Fibroblast of skin of right quadriceps (primary cell): ENCODE measurements at regions not wholly inside any gene's neighbourhood (a gene's known extent, or its start where the extent isn't known, plus 50 kb on each side); places are given as distances from the start of the nearest gene placed in this dataset.
"Not testable (repeated sequence)": the region's sequence is repeated elsewhere in the genome, so short reads cannot be mapped to it uniquely, and the experiment has no call there.

Source experiments
- DNase-seq: peaks from one replicate; pipeline ENCODE4 v3.0.0-alpha.2; 2013

DNA sequence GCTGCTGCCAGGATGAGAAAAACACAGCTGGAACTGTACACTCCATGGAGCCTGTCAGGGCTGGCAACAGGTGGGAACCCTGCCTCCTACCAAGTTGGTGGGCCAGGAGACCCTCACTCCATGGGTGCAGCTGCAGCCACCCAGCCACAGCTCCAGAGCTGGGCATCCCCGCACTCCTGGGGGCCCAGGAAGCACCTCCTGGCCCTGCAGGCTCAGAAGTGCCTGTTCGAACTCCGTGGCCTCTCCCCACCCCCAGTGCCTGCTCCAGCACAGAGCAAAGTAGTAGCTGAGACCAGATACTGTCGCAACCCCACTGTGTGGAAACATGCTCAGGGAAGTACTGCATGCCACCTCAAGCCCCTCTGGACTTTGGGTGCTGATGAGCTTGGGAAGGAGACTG lies 564.0 kb upstream of the ACO1 start:
- DNase-seq: no peak

GRCh38 chr9:31821583-31821982 lies 562.9 kb upstream of the ACO1 start:
- no peak for DNase-seq

DNA sequence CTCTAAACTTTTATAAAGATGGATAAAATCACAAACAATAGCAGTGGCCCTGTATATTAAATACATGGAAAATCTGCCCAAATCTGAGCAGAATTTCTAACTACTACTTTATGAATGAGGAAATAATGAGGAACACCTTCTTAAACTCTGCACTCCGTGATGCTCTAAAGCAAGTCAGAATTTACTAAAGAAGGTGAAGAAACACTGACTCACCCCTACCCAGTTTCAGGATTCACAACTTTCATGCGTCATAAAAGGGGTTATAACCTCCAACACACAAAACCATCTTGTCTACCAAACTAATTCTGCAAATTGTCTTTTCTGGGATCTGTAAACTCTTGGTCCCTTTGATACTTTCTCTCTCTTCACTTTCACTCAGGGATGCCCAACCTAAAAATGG lies 561.1 kb upstream of the ACO1 start:
- DNase-seq: no peak

DNA sequence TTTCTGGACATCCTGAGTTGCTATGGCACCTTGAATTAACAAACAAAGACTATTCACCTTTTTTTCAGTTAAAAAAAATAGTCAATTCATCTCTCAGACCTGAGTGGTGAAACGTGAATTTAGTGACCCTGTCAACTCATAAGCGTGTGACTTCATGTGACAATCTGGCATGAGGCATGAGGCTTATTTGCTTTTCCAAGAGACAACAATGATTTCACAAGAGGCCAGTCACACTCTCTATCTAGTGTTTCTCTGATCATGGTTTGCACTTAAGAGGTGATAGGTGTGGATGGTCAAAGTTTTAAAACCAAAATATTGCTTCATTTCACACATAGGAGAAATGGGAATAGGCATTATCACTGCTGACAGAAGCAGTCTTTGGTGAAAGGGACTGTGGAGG lies 559.6 kb upstream of the ACO1 start:
- no peak for DNase-seq

DNA sequence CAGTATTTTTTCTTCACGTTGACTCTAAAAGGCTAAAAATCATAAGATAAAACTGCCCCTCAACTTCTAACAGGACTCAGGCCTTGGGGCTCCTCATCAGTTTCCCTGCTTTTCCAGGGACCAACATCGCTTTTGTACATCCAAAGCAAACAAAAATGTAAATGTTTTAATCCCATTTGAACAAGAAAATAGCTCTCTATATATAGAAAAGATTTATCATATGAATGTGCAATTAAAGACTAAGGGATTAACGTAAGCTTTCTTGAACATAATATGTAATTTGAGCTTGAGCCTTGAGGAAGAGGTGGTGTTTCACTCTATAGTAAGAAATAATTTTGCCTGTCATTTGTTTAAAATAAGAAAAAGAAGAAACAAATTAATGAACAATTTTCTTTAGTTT lies 547.2 kb upstream of the ACO1 start:
- no peak for DNase-seq

DNA sequence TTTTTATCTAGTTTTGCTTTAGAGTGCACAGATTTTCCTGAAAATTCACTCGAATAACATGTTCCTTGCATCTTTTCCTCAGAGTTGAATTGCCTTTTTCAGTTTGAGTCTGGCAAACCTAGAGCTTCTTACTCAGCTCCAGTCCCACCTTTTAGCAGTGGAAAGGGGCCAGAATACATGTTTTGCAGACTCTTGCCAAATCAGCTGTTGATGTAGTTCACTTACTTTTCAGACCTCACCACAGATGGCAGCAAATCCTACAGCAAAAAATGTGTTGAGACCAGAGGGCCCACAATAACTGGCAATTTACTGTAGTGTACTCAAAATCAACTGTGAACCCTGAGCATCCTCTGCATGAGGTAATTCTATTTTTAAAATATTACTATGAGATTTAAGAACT lies 545.2 kb upstream of the ACO1 start:
- no peak for DNase-seq

GRCh38 chr9:31840702-31841101 lies 543.7 kb upstream of the ACO1 start:
- no peak for DNase-seq

GRCh38 chr9:31847963-31848362 lies 536.5 kb upstream of the ACO1 start:
- no peak for DNase-seq

- DNase-seq: no peak
Observed at GRCh38 chr9:31848505-31849285, 535.7 kb upstream of the ACO1 start.

- DNase-seq: no peak
Observed at GRCh38 chr9:31854187-31854586, 530.3 kb upstream of the ACO1 start.

DNA sequence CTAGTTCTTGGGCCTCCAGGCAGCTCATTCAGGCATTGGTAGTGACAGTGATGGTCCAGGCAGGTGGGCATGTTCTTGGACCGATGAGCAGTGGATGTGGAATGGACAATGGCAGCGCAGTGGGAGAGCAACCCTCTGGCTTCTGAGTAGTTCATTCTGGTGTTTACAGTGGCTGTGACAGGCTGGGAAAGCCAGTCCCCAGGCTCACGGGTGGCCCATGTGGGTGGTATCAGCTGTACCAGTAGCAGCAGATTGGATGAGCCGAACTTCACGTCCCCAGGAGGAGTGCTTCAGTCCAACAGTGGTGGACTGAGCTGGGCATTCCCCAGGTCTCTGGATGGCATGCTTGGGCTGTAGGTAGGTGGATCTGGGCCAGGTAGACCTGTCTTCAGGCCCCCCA lies 515.6 kb upstream of the ACO1 start:
- DNase-seq: no peak

GRCh38 chr9:31870276-31870675 lies 514.2 kb upstream of the ACO1 start:
- no peak for DNase-seq

GRCh38 chr9:31873722-31874121 lies 510.7 kb upstream of the ACO1 start:
- DNase-seq: no peak

- no peak for DNase-seq
Observed at GRCh38 chr9:31894008-31894407, 490.4 kb upstream of the ACO1 start.

DNA sequence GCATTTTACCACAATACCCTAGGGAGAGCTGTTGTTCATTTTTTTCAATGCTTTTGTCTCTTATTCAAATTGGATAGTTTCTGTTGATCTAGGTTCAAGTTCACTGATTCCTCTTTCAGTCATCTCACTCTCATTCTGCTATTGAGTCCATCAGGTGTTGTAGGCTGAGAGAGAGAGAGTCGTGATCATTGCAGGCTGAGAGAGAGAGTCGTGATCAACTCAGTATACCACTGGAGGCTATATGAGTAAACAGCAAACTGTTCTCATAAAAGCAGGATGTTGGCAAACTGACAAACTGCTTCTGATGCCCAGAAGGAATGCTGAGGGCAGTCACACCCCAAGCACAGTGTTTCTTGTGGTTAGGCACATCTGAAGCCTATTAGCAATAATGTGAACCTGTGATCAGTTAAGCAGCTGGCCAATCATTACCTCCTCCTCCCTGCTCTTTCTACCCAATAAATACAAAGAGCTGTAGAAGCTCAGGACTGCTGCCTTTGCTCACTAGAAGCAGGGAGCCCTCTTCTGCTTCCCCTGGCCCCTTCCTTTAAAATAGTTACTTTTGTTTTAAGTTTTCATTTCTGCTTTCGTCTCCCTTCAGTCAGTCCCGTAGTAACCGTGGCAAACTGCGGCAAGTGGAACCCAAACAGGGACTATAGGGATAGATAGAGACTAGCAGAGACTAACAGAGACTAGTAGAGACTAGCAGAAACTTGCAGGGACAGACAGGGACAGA lies 476.1 kb upstream of the ACO1 start:
- DNase-seq: no peak

DNA sequence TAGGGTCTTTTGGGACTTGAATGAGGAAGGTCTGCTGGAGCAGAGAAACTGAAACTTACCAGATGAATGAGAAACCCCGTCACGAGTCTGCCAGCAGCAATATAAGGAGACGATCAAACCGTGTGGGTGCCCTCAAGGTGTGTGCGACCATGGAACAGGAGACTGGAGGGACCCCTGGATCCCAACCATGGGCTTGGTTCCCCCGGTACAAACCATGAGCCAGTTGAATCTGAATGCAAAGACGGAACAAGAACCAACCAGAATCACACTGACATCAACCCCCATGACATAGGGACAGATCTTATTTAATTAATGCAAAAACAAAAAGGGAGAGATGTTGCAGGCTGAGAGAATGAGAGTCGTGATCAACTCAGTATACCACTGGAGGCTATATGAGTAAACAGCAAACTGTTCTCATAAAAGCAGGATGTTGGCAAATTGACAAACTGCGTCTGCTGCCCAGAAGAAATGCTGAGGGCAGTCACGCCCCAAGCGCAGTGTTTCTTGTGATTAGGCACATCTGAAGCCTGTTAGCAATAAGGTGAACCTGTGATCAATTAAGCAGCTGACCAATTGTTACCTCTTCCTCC lies 475.5 kb upstream of the ACO1 start:
- no peak for DNase-seq

- DNase-seq: no peak
Observed at GRCh38 chr9:31912636-31913035, 471.8 kb upstream of the ACO1 start.

DNA sequence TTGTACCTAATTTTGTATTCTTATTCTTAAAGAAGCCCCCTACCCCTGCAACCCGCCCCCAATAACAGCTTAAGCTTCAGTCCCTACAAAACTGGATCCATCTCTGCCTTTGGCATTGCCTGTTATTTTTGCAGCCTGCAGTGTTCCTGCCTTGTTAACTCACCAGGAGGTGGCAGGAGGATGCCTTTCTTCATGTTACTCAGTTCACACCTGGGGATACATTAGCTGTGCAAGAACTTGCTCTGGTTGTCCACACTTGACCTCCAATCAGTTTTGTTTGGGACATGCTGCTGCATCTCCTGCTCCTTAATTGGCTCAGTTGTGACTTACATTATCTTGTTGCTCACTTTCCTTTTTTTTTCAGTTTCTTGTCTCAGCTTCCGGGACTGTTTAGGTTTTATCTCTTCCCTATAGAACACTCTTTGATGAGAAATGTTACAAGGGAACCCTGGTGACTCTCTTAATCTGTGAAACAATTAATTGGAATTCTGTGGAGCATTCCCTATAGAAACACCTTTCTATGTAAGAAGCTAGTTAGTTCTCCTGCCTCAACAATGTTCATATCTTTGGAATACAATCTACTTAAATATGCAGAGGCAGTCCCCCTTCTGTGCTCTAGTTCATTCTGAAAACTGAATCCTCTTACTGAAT lies 467.7 kb upstream of the ACO1 start:
- no peak for DNase-seq

GRCh38 chr9:31937737-31938136 lies 446.7 kb upstream of the ACO1 start:
- DNase-seq: not testable (repeated sequence)

GRCh38 chr9:31950756-31951155 lies 433.7 kb upstream of the ACO1 start:
- DNase-seq: no peak

GRCh38 chr9:31958572-31958971 lies 425.9 kb upstream of the ACO1 start:
- no peak for DNase-seq

- no peak for DNase-seq
Observed at GRCh38 chr9:31969552-31969951, 414.9 kb upstream of the ACO1 start.

GRCh38 chr9:31983895-31984294 lies 400.5 kb upstream of the ACO1 start:
- DNase-seq: no peak

GRCh38 chr9:31996331-31996730 lies 388.1 kb upstream of the ACO1 start:
- DNase-seq: no peak
